Tibial nerve (tissue), 4 donors: ENCODE measurements at regions not wholly inside any gene's neighbourhood (a gene's known extent, or its start where the extent isn't known, plus 50 kb on each side); places are given as distances from the start of the nearest gene placed in this dataset.

ENCODE experiments used
- DNase-seq, 2 donors: peaks; one replicate each; pipeline ENCODE4 v3.0.0-alpha.2; 2019; ENCODE audit warnings: low spot score in 2 of 2
- H3K27ac ChIP-seq, 4 donors: fragments of 200-600 bp; sonication (generic) in 3 of 4; one replicate each; pipeline ENCODE4 v1.5.1; 2017 to 2019; ENCODE audit warnings: mild to moderate bottlenecking in 1 of 4
- H3K27me3 ChIP-seq, 2 donors: fragments of 200-600 bp; sonication (generic) in 1 of 2; one replicate each; pipeline versions ENCODE4 v1.5.1 to v1.6.0; 2017 to 2019
- H3K36me3 ChIP-seq, 3 donors: fragments of 200-600 bp; sonication (generic); one replicate each; pipeline ENCODE4 v1.5.1; 2018 to 2019
- H3K4me1 ChIP-seq, 4 donors: fragments of 200-600 bp; sonication (generic) in 3 of 4; one replicate each; pipeline ENCODE4 v1.5.1; 2017 to 2019
- H3K4me3 ChIP-seq, 4 donors: fragments of 200-600 bp; sonication (generic) in 3 of 4; one replicate each; pipeline ENCODE4 v1.5.1; 2017 to 2019; ENCODE audit warnings: mild to moderate bottlenecking in 1 of 4, moderate library complexity in 1 of 4
- H3K9me3 ChIP-seq, 4 donors: fragments of 200-600 bp; sonication (generic) in 3 of 4; one replicate each; pipeline ENCODE4 v1.5.1; 2017 to 2019
- CTCF ChIP-seq, 5 experiments: fragments of 200-600 bp in 3 of 5; fragments of 450-650 bp in 2 of 5; sonication (generic) in 3 of 5; IDR thresholded peaks; one replicate each; pipeline ENCODE4 v1.5.1; 2016 to 2019; ENCODE audit warnings: antibody characterized with exemption in 5 of 5, mild to moderate bottlenecking in 3 of 5, moderate library complexity in 2 of 5
- EP300 ChIP-seq, 2 donors: sonication (generic); formaldehyde crosslinking; IDR thresholded peaks; one replicate each; pipeline ENCODE4 v1.6.1; 2017; ENCODE audit warnings: antibody characterized with exemption in 2 of 2, mild to moderate bottlenecking in 1 of 2
- POLR2A ChIP-seq, 2 donors: fragments of 450-650 bp; IDR thresholded peaks; one replicate each; pipeline ENCODE4 v1.6.1; 2017; ENCODE audit warnings: antibody characterized with exemption in 2 of 2, mild to moderate bottlenecking in 2 of 2, moderate library complexity in 2 of 2
- WGBS, 2 donors: methylation state at CpG; one replicate each; pipeline ENCODE4 v1.1.5; 2018; 5-methylcytosine and 5-hydroxymethylcytosine counted together

GRCh38 chr2:38504169-38504568 is 98.6 kb downstream of the HNRNPLL start:
- peaks cover 0 to 42% (median 4%) of the 10 kb centered on the region in 4 donors for H3K4me1 ChIP-seq
- TF ChIP-seq POLR2A (IDR thresholded peaks at IDR 0.05) (no peak), CTCF (IDR thresholded peaks at IDR 0.05) (no peak), EP300 (IDR thresholded peaks at IDR 0.05) (no peak)

GRCh38 chr2:38502107-38502506 is 100.6 kb downstream of the HNRNPLL start:
- peaks cover 0 to 10% (median 0%) of the 10 kb centered on the region in 4 donors for H3K9me3 ChIP-seq
- DNase-seq: no peak
- no peak overlapping the region for H3K4me3 ChIP-seq
- peaks cover 0 to 31% (median 0%) of the 10 kb centered on the region in 4 donors for H3K4me1 ChIP-seq
- WGBS, 2 donors: 93 to 94% methylated on average over 1 of the region's 1 CpG
- H3K27me3 ChIP-seq: no peaks in the 10 kb centered on the region
- TF ChIP-seq EP300 (IDR thresholded peaks at IDR 0.05) (no peak), POLR2A (IDR thresholded peaks at IDR 0.05) (no peak), CTCF (IDR thresholded peaks at IDR 0.05) (no peak)
- H3K27ac ChIP-seq: no peak overlapping the region
- H3K36me3 ChIP-seq: no peaks in the 10 kb centered on the region

More at GRCh38 chr2:38504169-38504568, 98.6 kb downstream of the HNRNPLL start:
- H3K27me3 ChIP-seq: no peaks in the 10 kb centered on the region
- 83 to 89% methylated on average over 3 of the region's 3 CpGs for WGBS, 2 donors
- H3K4me3 ChIP-seq: no peak overlapping the region
- peaks cover 0 to 10% (median 0%) of the 10 kb centered on the region in 4 donors for H3K9me3 ChIP-seq
- H3K36me3 ChIP-seq: no peaks in the 10 kb centered on the region
- no peak overlapping the region for H3K27ac ChIP-seq
- no peak for DNase-seq

- WGBS, 2 donors: 70 to 75% methylated on average over 12 of the region's 12 CpGs
- TF ChIP-seq POLR2A (IDR thresholded peaks at IDR 0.05) (no peak), CTCF (IDR thresholded peaks at IDR 0.05) (no peak), EP300 (IDR thresholded peaks at IDR 0.05) (no peak)
- H3K36me3 ChIP-seq: no peaks in the 10 kb centered on the region
- peak overlapping the region in 2 of 4 donors; percentile 45 to 61 for H3K27ac ChIP-seq
- H3K4me3 ChIP-seq: no peak overlapping the region
- peaks cover 0 to 10% (median 0%) of the 10 kb centered on the region in 4 donors for H3K9me3 ChIP-seq
- no peak for DNase-seq
- no peaks in the 10 kb centered on the region for H3K27me3 ChIP-seq
- peaks cover 0 to 28% (median 0%) of the 10 kb centered on the region in 4 donors for H3K4me1 ChIP-seq
Observed at GRCh38 chr2:38500283-38500634, 102.5 kb downstream of the HNRNPLL start.

GRCh38 chr2:38499548-38500282 is 103.0 kb downstream of the HNRNPLL start:
- WGBS, 2 donors: 50% methylated on average over 9 of the region's 9 CpGs
- Histone ChIP-seq H3K36me3 (no peaks in the 10 kb centered on the region), H3K4me3 (no peak overlapping the region), H3K27me3 (no peaks in the 10 kb centered on the region), H3K4me1 (peaks cover 0 to 24% (median 0%) of the 10 kb centered on the region in 4 donors), H3K27ac (peak overlapping the region in 2 of 4 donors; percentile 46 to 61), H3K9me3 (peaks cover 0 to 10% (median 0%) of the 10 kb centered on the region in 4 donors)
- DNase-seq: peak in 1 of 2 donors; percentile 49
- no peak for TF ChIP-seq CTCF (IDR thresholded peaks at IDR 0.05)
- peak in 1 of 2 donors; percentile 71 for TF ChIP-seq EP300 (IDR thresholded peaks at IDR 0.05)

- Histone ChIP-seq H3K9me3 (peaks cover 0 to 10% (median 0%) of the 10 kb centered on the region in 4 donors), H3K27ac (no peak overlapping the region), H3K4me1 (peaks cover 0 to 24% (median 0%) of the 10 kb centered on the region in 4 donors), H3K27me3 (no peaks in the 10 kb centered on the region), H3K4me3 (no peak overlapping the region), H3K36me3 (no peaks in the 10 kb centered on the region)
- 80 to 82% methylated on average over 3 of the region's 3 CpGs for WGBS, 2 donors
- no peak for DNase-seq
- no peak for TF ChIP-seq EP300 (IDR thresholded peaks at IDR 0.05)
- no peak for TF ChIP-seq CTCF (IDR thresholded peaks at IDR 0.05)
- TF ChIP-seq POLR2A (IDR thresholded peaks at IDR 0.05): no peak
Observed at GRCh38 chr2:38498045-38498481, 104.7 kb downstream of the HNRNPLL start.
